B cell (primary cell): ENCODE measurements at regions not wholly inside any gene's neighbourhood (a gene's known extent, or its start where the extent isn't known, plus 50 kb on each side); places are given as distances from the start of the nearest gene placed in this dataset.

Experiments
- CTCF ChIP-seq: fragments of 200-600 bp; IDR thresholded peaks from one replicate; pipeline ENCODE4 v1.8.0; 2022; ENCODE audit warnings: antibody characterized with exemption, mild to moderate bottlenecking
- EZH2 ChIP-seq: IDR thresholded peaks from 2 replicates; pipeline ENCODE4 v1.6.1; 2012; ENCODE audit warnings: borderline replicate concordance, low read depth, mild to moderate bottlenecking, moderate library complexity, low read length; ENCODE audit not compliant: insufficient read depth, poor library complexity, severe bottlenecking

DNA sequence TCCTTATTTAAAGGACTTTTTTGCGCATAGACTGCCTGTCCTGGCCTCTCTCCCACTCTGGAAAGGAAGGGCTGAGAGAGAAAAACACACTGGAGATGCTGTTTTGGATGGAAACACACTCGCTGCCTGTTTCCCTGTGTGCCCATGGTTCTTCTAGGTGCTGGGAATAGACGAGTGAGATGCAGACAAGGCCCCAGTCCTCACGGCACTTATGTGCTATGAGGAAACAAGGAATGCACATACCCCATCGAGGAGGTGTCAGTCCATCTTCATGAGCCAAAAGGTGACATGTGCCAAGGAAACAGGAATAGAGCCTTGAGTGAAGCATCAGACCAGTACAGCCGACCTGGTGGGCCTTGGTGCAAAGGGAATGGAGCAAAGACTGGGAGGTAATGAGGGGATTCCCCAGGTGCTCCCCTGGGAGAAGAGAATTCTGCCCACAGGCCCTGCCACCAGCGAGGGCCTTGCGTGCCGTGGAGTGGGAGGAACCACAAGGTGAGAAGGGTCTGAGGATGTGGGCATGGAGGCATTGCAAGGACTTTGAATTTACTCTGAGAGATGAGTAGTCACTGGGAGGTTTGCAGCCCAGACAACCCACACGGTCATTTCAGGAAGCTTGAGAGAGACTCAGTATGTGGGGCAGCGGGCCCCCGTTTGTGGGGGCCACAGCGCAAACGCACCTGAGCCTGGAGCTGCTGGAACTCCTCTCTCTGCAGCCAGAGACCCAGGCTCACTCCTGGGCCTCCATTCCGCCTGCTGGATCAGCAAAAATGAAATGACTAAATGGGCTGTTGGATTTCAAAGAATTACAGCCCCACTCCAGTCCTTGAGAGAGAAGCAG lies 197.5 kb upstream of the COPS8 start:
- TF ChIP-seq CTCF = no peak
- TF ChIP-seq EZH2 = no peak
